Upper lobe of left lung (tissue), 6 donors: ENCODE measurements at regions not wholly inside any gene's neighbourhood (a gene's known extent, or its start where the extent isn't known, plus 50 kb on each side); places are given as distances from the start of the nearest gene placed in this dataset.

Experiments
- ATAC-seq, 2 donors: fragments of 200-7000 bp; cut with Tn5 transposase; one replicate each; pipeline ENCODE4 v1.9.1; 2022; ENCODE audit warnings: mild to moderate bottlenecking in 2 of 2, moderate library complexity in 2 of 2; ENCODE audit not compliant: low FRiP score in 2 of 2
- DNase-seq, 2 donors: peaks; one replicate each; pipeline ENCODE4 v3.0.0-alpha.2; 2019 to 2020
- H3K27ac ChIP-seq, 4 donors: fragments of 200-600 bp; sonication (generic); one replicate each; pipeline ENCODE4 v1.5.1; 2016 to 2019
- H3K27me3 ChIP-seq, 4 donors: fragments of 200-600 bp; sonication (generic); one replicate each; pipeline ENCODE4 v1.5.1; 2017 to 2019
- H3K36me3 ChIP-seq, 4 donors: fragments of 200-600 bp; sonication (generic); one replicate each; pipeline ENCODE4 v1.5.1; 2016 to 2019
- H3K4me1 ChIP-seq, 4 donors: fragments of 200-600 bp; sonication (generic); one replicate each; pipeline ENCODE4 v1.5.1; 2018 to 2019
- H3K4me3 ChIP-seq, 4 donors: fragments of 200-600 bp; sonication (generic); one replicate each; pipeline ENCODE4 v1.5.1; 2017 to 2019; ENCODE audit warnings: mild to moderate bottlenecking in 2 of 4, moderate library complexity in 1 of 4
- H3K9me3 ChIP-seq, 4 donors: fragments of 200-600 bp; sonication (generic); one replicate each; pipeline ENCODE4 v1.5.1; 2018 to 2019
- CTCF ChIP-seq, 6 experiments: fragments of 450-650 bp in 4 of 6; fragments of 200-600 bp in 2 of 6; sonication (generic) in 2 of 6; IDR thresholded peaks; one replicate each; pipeline ENCODE4 v1.5.1; 2016 to 2019; ENCODE audit warnings: antibody characterized with exemption in 6 of 6
- EP300 ChIP-seq, 4 donors: sonication (generic); formaldehyde crosslinking; IDR thresholded peaks; one replicate each; pipeline ENCODE4 v1.5.1; 2017; ENCODE audit warnings: antibody characterized with exemption in 4 of 4, control low read depth in 2 of 4
- POLR2A ChIP-seq, 4 donors: fragments of 450-650 bp; IDR thresholded peaks; one replicate each; pipeline ENCODE4 v1.5.1; 2016 to 2017; ENCODE audit warnings: antibody characterized with exemption in 4 of 4, mild to moderate bottlenecking in 2 of 4
- POLR2AphosphoS5 ChIP-seq, 2 donors: sonication (generic); formaldehyde crosslinking; IDR thresholded peaks; one replicate each; pipeline ENCODE4 v1.5.1; 2017; ENCODE audit warnings: antibody characterized with exemption in 2 of 2
- whole genome bisulfite sequencing, 2 donors: methylation state at CpG; one replicate each; pipeline ENCODE4 v1.1.5; 2017 to 2018; 5-methylcytosine and 5-hydroxymethylcytosine counted together
- donor health status: DM: no; HTN: no; CAD: no; lungs with moderate emphysema.
- donor health status: DM: no; HTN: yes; CAD: no; lungs with severe emphysema.

DNA sequence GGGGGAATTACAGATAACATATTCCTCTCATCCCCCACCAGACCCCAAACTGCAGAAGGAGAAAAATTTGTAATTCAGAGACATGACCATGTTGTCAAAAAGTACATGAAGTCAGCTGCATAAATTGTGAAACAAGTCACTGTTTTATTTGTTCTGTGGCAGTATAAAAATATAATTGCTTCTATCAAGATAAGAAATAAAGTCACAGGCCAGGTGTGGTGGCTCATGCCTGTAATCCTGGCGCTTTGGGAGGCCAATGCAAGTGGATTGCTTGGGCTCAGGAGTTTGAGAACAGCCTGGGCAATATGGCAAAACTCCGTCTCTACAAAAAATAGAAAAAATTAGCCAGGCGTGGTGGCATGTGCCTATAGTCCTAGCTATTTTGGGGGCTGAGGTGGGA, 87.7 kb upstream of the DPH6 start:
- H3K4me3 ChIP-seq, result no peak overlapping the region
- peaks cover 0 to 4% (median 2%) of the 10 kb centered on the region in 4 donors for H3K4me1 ChIP-seq
- H3K27ac ChIP-seq, result no peak overlapping the region
- DNase-seq (no peak), ATAC-seq (no peak)
- no peaks in the 10 kb centered on the region for H3K9me3 ChIP-seq
- H3K27me3 ChIP-seq, result no peaks in the 10 kb centered on the region
- TF ChIP-seq EP300 (IDR thresholded peaks at IDR 0.05) (no peak), CTCF (IDR thresholded peaks at IDR 0.05) (no peak), POLR2AphosphoS5 (IDR thresholded peaks at IDR 0.05) (no peak), POLR2A (IDR thresholded peaks at IDR 0.05) (no peak)
- WGBS, 2 donors, result 87 to 97% methylated on average over 3 of the region's 3 CpGs
- H3K36me3 ChIP-seq, result no peaks in the 10 kb centered on the region

GRCh38 chr15:35646790-35647189, 100.8 kb upstream of the DPH6 start:
- Histone ChIP-seq H3K9me3 (no peaks in the 10 kb centered on the region), H3K4me3 (no peak overlapping the region), H3K4me1 (no peaks in the 10 kb centered on the region), H3K27me3 (no peaks in the 10 kb centered on the region), H3K27ac (no peak overlapping the region), H3K36me3 (no peaks in the 10 kb centered on the region)
- no peak for DNase-seq
- ATAC-seq, result no peak
- TF ChIP-seq EP300 (IDR thresholded peaks at IDR 0.05) (no peak), POLR2A (IDR thresholded peaks at IDR 0.05) (no peak), POLR2AphosphoS5 (IDR thresholded peaks at IDR 0.05) (no peak), CTCF (IDR thresholded peaks at IDR 0.05) (no peak)
- WGBS, 2 donors, result 79 to 82% methylated on average over 1 of the region's 1 CpG

GRCh38 chr15:35647303-35647702, 101.3 kb upstream of the DPH6 start:
- no peak for ATAC-seq
- no peaks in the 10 kb centered on the region for H3K27me3 ChIP-seq
- no peak overlapping the region for H3K4me3 ChIP-seq
- H3K36me3 ChIP-seq, result no peaks in the 10 kb centered on the region
- no peak for TF ChIP-seq POLR2A (IDR thresholded peaks at IDR 0.05)
- no peak for TF ChIP-seq POLR2AphosphoS5 (IDR thresholded peaks at IDR 0.05)
- TF ChIP-seq EP300 (IDR thresholded peaks at IDR 0.05), result no peak
- no peak for TF ChIP-seq CTCF (IDR thresholded peaks at IDR 0.05)
- no peak for DNase-seq
- no peak overlapping the region for H3K27ac ChIP-seq
- H3K9me3 ChIP-seq, result no peaks in the 10 kb centered on the region
- no peaks in the 10 kb centered on the region for H3K4me1 ChIP-seq

GRCh38 chr15:35648941-35649340, 103.0 kb upstream of the DPH6 start:
- Histone ChIP-seq H3K27ac (no peak overlapping the region), H3K9me3 (no peaks in the 10 kb centered on the region), H3K4me1 (no peaks in the 10 kb centered on the region), H3K27me3 (no peaks in the 10 kb centered on the region), H3K4me3 (no peak overlapping the region), H3K36me3 (no peaks in the 10 kb centered on the region)
- WGBS, 2 donors, result 86 to 88% methylated on average over 5 of the region's 5 CpGs
- DNase-seq (no peak), ATAC-seq (no peak)
- TF ChIP-seq CTCF (IDR thresholded peaks at IDR 0.05) (no peak), POLR2AphosphoS5 (IDR thresholded peaks at IDR 0.05) (no peak), EP300 (IDR thresholded peaks at IDR 0.05) (no peak), POLR2A (IDR thresholded peaks at IDR 0.05) (no peak)

DNA sequence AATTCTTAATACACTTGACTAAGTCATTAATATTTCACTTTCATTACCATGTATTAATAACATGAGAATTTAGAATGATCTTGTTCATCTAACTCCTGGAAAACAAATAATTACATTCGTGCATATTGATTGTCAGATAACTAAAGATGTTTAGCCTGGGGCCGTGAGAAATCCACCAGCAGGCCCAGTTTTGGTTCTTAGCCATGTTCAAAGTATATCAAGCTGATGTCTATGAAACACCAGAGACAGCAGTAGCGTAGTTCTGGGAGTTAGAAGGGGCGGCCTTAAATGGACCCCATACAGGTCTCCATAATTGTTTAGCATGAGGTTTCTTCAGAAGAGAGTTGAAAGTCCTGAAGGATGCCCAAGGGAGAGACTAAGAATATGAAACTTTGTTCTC, 103.6 kb upstream of the DPH6 start:
- no peak overlapping the region for H3K4me3 ChIP-seq
- no peaks in the 10 kb centered on the region for H3K27me3 ChIP-seq
- no peak for DNase-seq
- WGBS, 2 donors, result 91 to 94% methylated on average over 4 of the region's 4 CpGs
- H3K9me3 ChIP-seq, result no peaks in the 10 kb centered on the region
- H3K4me1 ChIP-seq, result no peaks in the 10 kb centered on the region
- H3K36me3 ChIP-seq, result no peaks in the 10 kb centered on the region
- no peak for ATAC-seq
- TF ChIP-seq POLR2AphosphoS5 (IDR thresholded peaks at IDR 0.05) (no peak), CTCF (IDR thresholded peaks at IDR 0.05) (no peak), EP300 (IDR thresholded peaks at IDR 0.05) (no peak), POLR2A (IDR thresholded peaks at IDR 0.05) (no peak)
- no peak overlapping the region for H3K27ac ChIP-seq
